HUES48 (cell line): ENCODE measurements at regions not wholly inside any gene's neighbourhood (a gene's known extent, or its start where the extent isn't known, plus 50 kb on each side); places are given as distances from the start of the nearest gene placed in this dataset.

Experiments used
- H3K27ac ChIP-seq: one replicate; pipeline ENCODE4 v1.7.0; 2013; ENCODE audit warnings: low read depth, low read length, inconsistent platforms
- H3K27me3 ChIP-seq: 2 replicates; pipeline ENCODE4 v1.6.1; 2013; ENCODE audit warnings: mild to moderate bottlenecking, low read length; ENCODE audit not compliant: control insufficient read depth, insufficient read depth
- H3K36me3 ChIP-seq: 2 replicates; pipeline ENCODE4 v1.6.1; 2013; ENCODE audit warnings: low read length; ENCODE audit not compliant: control insufficient read depth, insufficient read depth
- H3K4me1 ChIP-seq: 2 replicates; pipeline ENCODE4 v1.6.1; 2013; ENCODE audit warnings: mild to moderate bottlenecking, low read length; ENCODE audit not compliant: control insufficient read depth, insufficient read depth
- H3K4me3 ChIP-seq: 2 replicates; pipeline ENCODE4 v1.5.1; 2013; ENCODE audit warnings: mild to moderate bottlenecking, low read depth, low read length
- H3K9ac ChIP-seq: 2 replicates; pipeline ENCODE4 v1.6.1; 2013; ENCODE audit warnings: mild to moderate bottlenecking, low read depth, low read length, moderate library complexity
- H3K9me3 ChIP-seq: 2 replicates; pipeline ENCODE4 v1.6.1; 2013; ENCODE audit warnings: low read length; ENCODE audit not compliant: control insufficient read depth, insufficient read depth

- Histone ChIP-seq H3K9ac (no peak overlapping the region), H3K4me3 (no peak overlapping the region), H3K36me3 (no peaks in the 10 kb centered on the region), H3K9me3 (no peaks in the 10 kb centered on the region; the same call in 1 of the 2 replicates), H3K4me1 (no peaks in the 10 kb centered on the region), H3K27ac (no peak overlapping the region), H3K27me3 (no peaks in the 10 kb centered on the region)
Observed at GRCh38 chr1:29845910-29846309, 609.6 kb downstream of the PTPRU start.

- Histone ChIP-seq H3K27ac (no peak overlapping the region), H3K4me1 (no peaks in the 10 kb centered on the region), H3K4me3 (no peak overlapping the region), H3K27me3 (no peaks in the 10 kb centered on the region), H3K36me3 (no peaks in the 10 kb centered on the region), H3K9me3 (no peaks in the 10 kb centered on the region; the same call in 1 of the 2 replicates), H3K9ac (no peak overlapping the region)
Observed at GRCh38 chr1:29842130-29842529, 605.8 kb downstream of the PTPRU start.

GRCh38 chr1:29839726-29840125 lies 603.4 kb downstream of the PTPRU start:
- Histone ChIP-seq H3K9ac (no peak overlapping the region), H3K9me3 (no peaks in the 10 kb centered on the region; the same call in 1 of the 2 replicates), H3K27ac (no peak overlapping the region), H3K27me3 (no peaks in the 10 kb centered on the region), H3K4me3 (no peak overlapping the region), H3K4me1 (no peaks in the 10 kb centered on the region), H3K36me3 (no peaks in the 10 kb centered on the region)

GRCh38 chr1:29838738-29839320 lies 602.5 kb downstream of the PTPRU start:
- Histone ChIP-seq H3K9ac (no peak overlapping the region), H3K9me3 (no peaks in the 10 kb centered on the region; the same call in 1 of the 2 replicates), H3K36me3 (no peaks in the 10 kb centered on the region), H3K27me3 (no peaks in the 10 kb centered on the region), H3K4me1 (no peaks in the 10 kb centered on the region), H3K27ac (no peak overlapping the region), H3K4me3 (no peak overlapping the region)

- Histone ChIP-seq H3K27me3 (no peaks in the 10 kb centered on the region), H3K4me1 (no peaks in the 10 kb centered on the region), H3K4me3 (no peak overlapping the region), H3K9me3 (no peaks in the 10 kb centered on the region; the same call in 1 of the 2 replicates), H3K9ac (no peak overlapping the region), H3K36me3 (no peaks in the 10 kb centered on the region), H3K27ac (no peak overlapping the region)
Observed at GRCh38 chr1:29836651-29837646, 600.6 kb downstream of the PTPRU start.

- no peak overlapping the region for H3K27ac ChIP-seq
- no peaks in the 10 kb centered on the region for H3K4me1 ChIP-seq
- no peak overlapping the region for H3K9ac ChIP-seq
- no peak overlapping the region for H3K4me3 ChIP-seq
- H3K36me3 ChIP-seq = no peaks in the 10 kb centered on the region
- H3K27me3 ChIP-seq = no peaks in the 10 kb centered on the region
- H3K9me3 ChIP-seq = no peaks in the 10 kb centered on the region
Observed at GRCh38 chr1:29835874-29836273, 599.6 kb downstream of the PTPRU start.

- no peaks in the 10 kb centered on the region for H3K9me3 ChIP-seq
- H3K4me1 ChIP-seq = no peaks in the 10 kb centered on the region
- H3K4me3 ChIP-seq = no peak overlapping the region
- H3K27ac ChIP-seq = no peak overlapping the region
- no peak overlapping the region for H3K9ac ChIP-seq
- no peaks in the 10 kb centered on the region for H3K27me3 ChIP-seq
- no peaks in the 10 kb centered on the region for H3K36me3 ChIP-seq
Observed at GRCh38 chr1:29835406-29835805, 599.1 kb downstream of the PTPRU start.

GRCh38 chr1:29833581-29833980 lies 597.3 kb downstream of the PTPRU start:
- no peaks in the 10 kb centered on the region for H3K36me3 ChIP-seq
- no peaks in the 10 kb centered on the region for H3K9me3 ChIP-seq
- no peaks in the 10 kb centered on the region for H3K4me1 ChIP-seq
- H3K9ac ChIP-seq = no peak overlapping the region
- H3K27me3 ChIP-seq = no peaks in the 10 kb centered on the region
- H3K4me3 ChIP-seq = no peak overlapping the region
- H3K27ac ChIP-seq = no peak overlapping the region

- Histone ChIP-seq H3K4me1 (no peaks in the 10 kb centered on the region), H3K27me3 (no peaks in the 10 kb centered on the region), H3K27ac (no peak overlapping the region), H3K36me3 (no peaks in the 10 kb centered on the region), H3K9ac (no peak overlapping the region), H3K4me3 (no peak overlapping the region), H3K9me3 (no peaks in the 10 kb centered on the region)
Observed at GRCh38 chr1:29832936-29833335, 596.6 kb downstream of the PTPRU start.

- Histone ChIP-seq H3K36me3 (no peaks in the 10 kb centered on the region), H3K4me1 (no peaks in the 10 kb centered on the region), H3K9ac (no peak overlapping the region)
Observed at GRCh38 chr1:29832471-29832870, 596.1 kb downstream of the PTPRU start.

GRCh38 chr1:29831500-29832117 lies 595.3 kb downstream of the PTPRU start:
- Histone ChIP-seq H3K27me3 (no peaks in the 10 kb centered on the region), H3K4me3 (no peak overlapping the region), H3K4me1 (no peaks in the 10 kb centered on the region), H3K9me3 (no peaks in the 10 kb centered on the region), H3K9ac (no peak overlapping the region), H3K36me3 (no peaks in the 10 kb centered on the region), H3K27ac (no peak overlapping the region)

More at GRCh38 chr1:29832471-29832870, 596.1 kb downstream of the PTPRU start:
- no peaks in the 10 kb centered on the region for H3K27me3 ChIP-seq
- no peak overlapping the region for H3K4me3 ChIP-seq
- H3K9me3 ChIP-seq = no peaks in the 10 kb centered on the region
- H3K27ac ChIP-seq = no peak overlapping the region
